HG03460 (cell line): ENCODE measurements at regions not wholly inside any gene's neighbourhood (a gene's known extent, or its start where the extent isn't known, plus 50 kb on each side); places are given as distances from the start of the nearest gene placed in this dataset.
"Not testable (repeated sequence)": the region's sequence is repeated elsewhere in the genome, so short reads cannot be mapped to it uniquely, and the experiment has no call there.

ENCODE experiments used
- ATAC-seq: cut with Tn5 transposase; IDR thresholded peaks from one replicate; pipeline ENCODE4 v1.9.1; 2021; ENCODE audit not compliant: unreplicated experiment

- ATAC-seq: no peak
Measured at GRCh38 chr2:147615726-147616125, 229.1 kb upstream of the ACVR2A start.

- ATAC-seq: no peak
Measured at GRCh38 chr2:147614979-147615470, 229.8 kb upstream of the ACVR2A start.

DNA sequence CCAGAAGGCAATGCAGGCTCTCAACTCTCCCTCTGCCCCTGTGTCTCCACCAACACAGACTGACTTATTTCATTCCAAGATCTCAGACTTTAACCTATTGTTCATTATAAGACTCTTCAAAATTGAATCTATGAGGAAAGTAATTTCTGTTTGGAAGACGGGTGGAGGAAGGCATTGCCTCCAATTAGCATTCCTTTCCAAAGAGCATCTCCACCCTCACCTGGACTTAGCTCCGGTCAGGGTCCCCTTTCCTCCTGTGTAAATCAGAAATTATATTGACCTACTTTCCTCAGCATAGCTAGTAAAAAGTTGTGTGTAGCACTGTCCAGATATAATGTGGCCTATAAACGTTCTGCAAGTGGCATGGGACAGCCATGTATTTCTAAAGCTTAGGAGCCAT, 230.4 kb upstream of the ACVR2A start:
- no peak for ATAC-seq

DNA sequence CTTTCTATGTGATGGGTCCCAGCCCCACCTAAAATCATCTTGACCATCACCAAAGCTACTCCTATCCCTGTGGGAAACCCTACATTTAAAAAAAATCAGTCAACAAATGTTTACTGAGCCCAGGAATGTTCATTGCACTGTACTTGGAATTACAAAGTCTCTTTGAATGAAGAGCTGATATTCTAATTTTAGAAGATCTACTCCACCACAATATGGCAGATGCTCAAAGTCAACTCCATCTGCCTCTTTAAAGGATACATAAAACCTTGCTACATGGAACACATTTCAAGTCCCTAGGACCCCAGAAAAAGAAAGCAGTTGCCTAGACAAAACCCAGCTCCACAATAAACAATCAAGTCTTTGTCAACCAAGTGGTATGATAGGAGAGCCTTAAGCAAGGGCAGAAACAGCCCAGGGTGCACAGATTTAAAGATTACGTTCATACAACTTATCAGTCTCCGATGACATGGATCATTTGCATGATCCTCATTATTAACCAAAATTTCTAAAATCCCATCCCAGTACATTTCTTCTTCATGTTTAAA, 234.3 kb upstream of the ACVR2A start:
- ATAC-seq: no peak

DNA sequence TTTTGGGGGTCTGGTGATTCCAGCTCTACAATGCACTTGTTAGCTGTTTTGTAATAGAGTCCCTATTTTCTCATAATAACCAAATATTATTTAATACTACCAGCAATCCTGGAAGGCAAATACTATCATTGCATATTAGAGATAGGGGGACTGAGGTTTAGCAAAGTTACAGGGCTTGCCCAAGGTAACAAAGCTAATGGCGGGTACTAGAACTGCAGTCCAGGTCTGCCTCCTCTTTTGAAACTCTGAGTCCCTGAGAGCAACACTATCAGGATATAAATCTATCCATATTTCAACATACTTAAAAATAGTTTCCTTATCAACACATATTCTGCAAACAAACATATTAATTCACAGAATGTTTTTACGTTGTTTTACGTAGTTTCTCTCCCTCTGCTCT, 235.5 kb upstream of the ACVR2A start:
- no peak for ATAC-seq

GRCh38 chr2:147607379-147607778, 237.4 kb upstream of the ACVR2A start:
- no peak for ATAC-seq

GRCh38 chr2:147603876-147604275, 241.0 kb upstream of the ACVR2A start:
- ATAC-seq: no peak

DNA sequence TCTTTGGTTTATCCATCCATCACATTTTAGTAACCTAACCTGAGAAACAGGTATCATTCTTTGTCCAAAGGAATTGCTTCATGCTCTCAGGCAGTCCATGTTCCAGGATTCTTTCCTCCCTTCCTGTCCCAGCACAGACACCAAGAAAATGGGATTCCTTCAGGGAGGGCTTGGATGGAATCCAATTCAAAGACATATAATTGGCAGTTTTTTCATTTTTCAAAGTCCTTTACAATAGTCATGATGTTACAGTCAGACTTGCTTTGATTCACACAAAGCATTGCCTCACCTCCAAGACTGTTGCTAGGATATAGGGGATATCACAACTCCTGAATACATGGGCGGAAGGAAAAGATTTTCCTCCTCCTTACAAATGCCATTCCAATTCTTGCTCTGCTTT, 241.4 kb upstream of the ACVR2A start:
- no peak for ATAC-seq

GRCh38 chr2:147600646-147601045, 244.2 kb upstream of the ACVR2A start:
- ATAC-seq: no peak

DNA sequence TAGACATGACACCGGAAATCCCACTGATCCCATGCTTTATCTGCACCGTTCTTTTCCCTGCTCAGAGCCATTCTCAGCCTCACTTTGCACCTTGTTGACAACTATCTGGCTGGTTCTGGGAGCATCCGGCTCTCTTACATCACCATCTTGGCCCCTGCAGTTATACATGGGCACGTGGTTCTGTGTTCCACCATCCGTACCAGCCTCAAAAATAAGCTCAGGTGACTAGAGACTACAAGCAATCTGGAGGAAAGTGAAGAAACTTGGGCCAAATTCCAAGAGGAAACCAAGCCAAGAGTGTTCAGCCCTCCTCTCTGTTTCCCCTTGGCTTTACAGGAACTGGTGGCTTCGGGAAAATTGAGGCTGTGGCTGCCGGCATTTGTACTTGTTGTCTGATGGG, 244.6 kb upstream of the ACVR2A start:
- ATAC-seq: no peak

DNA sequence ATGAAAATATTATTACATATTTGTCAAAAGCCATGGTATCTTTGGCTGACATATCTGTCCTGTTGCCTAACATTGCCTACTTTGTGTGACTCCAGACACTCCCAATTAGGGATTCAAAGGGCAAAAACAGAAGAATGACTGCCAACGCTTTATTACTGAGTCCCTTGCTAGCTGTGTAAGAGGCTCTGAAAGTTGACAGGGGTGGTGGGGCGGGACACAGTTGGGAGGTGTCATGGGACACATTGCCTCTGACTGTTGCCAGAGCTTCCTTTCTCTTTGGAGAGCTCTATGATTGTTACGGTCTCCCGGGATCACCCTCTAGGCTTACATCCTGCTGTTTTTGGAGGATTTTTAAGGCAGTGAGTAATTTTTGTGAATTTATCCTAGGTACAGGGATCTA, 249.6 kb upstream of the ACVR2A start:
- ATAC-seq: no peak

GRCh38 chr2:147594038-147594437, 250.8 kb upstream of the ACVR2A start:
- ATAC-seq: no peak

- not testable (repeated sequence) for ATAC-seq
Measured at GRCh38 chr2:147592784-147593183, 252.0 kb upstream of the ACVR2A start.

DNA sequence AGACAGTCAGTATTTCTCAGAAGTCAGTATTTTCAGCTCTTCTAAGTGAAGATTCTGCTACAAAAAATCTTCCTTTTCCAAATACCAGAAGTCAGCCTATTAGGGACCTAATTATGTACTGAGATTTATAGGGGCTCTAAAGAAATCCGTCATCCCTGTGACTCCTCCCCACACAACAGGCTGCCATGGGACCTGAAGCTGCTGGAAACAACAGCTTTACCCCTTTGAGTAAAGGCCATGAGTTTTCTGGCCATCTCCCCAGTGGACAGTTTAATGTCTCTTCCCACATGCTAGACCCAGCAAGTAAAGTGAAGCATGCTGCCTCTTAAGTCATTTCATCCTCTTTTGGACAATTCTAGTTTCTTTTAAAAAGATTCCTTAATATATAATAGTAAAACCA, 255.7 kb upstream of the ACVR2A start:
- ATAC-seq: no peak

- ATAC-seq: no peak
Measured at GRCh38 chr2:147588191-147588590, 256.6 kb upstream of the ACVR2A start.

DNA sequence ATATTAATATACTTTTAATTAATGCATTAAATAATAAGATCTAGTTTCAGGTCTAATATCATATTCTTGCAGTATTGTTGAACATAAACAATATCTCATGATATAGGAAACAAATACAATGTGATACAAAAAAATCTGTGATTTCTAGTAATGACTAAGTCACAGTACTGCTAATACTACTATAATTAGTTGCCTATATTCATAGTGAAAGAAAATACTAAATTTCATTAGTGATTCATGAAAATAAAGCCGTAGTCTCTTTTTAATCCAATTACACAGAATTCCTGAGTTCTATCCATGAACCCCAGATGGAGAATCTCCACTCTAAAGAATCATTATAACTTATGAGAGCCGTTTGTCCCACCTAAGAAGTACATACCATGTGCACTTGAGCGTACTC, 266.3 kb upstream of the ACVR2A start:
- ATAC-seq: no peak

DNA sequence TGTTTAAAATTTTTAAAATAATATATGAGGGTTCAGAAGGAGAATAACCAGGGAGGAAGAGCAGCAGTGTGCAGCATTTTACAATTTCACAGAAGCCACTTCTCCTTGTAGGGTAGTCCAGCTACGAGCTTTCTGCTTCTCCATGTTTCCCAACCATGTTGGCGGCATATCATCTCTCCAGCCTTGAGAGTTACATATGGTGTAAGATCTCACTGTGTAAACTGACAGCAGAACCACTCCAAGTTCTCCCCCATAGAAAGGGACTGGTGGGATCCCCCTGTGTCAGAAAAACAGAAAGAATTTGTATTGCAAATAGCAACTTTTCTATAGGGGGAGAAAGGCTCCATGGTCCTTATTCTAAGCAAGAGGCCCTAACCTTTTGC, 266.8 kb upstream of the ACVR2A start:
- no peak for ATAC-seq

DNA sequence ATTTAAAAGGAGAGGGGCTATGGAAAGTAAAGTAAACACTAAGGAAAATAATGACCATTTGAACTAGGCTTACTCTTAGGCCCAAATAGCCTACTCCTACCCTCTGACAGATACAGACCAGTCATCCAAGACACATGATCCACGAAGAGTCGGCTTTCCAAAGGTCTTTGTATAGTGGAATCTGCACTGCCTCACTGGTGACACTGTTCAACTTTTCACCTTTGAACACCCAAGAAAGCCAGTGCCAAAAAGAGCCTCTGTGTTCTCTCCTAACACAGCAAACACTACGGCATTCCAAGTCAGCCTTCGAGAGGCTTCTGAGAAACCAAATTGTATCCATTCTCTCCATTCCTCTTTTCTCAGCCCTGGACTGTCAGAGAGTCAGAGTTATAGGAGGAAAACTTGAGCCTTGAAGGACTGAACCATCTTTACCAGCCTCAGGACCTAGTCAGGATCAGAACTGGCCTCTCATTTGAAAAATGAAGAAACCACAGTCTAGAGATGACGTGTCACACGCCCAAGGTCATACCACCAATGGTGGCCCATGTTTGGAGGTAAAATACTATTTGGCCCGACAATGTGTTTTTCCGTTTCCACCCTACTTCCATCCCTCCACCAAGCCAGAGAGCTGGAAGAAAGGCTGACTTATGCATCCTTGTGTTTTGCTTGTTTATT, 267.4 kb upstream of the ACVR2A start:
- no peak for ATAC-seq

DNA sequence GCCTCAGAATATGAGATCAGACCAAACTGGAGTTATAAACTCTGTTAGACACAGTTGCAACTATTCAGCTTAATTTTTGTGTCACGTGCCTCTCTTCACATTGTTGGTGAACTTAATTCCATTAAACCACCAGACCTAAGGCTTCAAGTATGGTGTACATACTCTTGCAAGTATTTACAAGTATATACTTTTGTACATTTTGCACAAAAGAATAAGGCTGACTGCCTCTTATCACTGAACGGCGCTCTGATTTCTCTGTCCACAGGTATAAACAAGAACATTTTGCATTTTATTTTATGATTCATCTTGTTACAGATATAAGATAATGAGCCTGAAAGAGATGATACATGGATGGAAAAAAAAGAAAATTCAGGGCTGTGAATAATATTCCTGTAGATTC, 269.7 kb upstream of the ACVR2A start:
- no peak for ATAC-seq

DNA sequence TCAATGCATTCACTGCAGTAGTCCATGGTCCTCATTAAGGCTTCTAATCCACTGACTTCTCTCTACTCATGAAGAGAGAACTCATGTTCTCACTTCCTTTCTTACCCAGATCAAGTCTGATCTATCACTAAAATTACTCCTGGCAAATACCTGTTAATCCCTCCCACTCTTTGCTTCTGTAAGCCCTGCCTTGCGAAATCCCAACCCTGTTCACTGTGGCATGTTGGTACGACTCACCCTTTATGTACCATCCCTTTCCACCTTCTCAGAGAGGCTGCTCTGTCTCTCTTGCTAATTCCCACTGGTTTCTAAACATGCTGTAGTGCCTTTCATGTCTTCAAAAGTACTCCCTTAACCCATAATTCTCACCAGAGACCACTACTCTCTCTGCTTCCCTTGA, 272.2 kb upstream of the ACVR2A start:
- ATAC-seq: no peak

GRCh38 chr2:147569426-147569825, 275.4 kb upstream of the ACVR2A start:
- ATAC-seq: no peak

GRCh38 chr2:147568109-147568508, 276.7 kb upstream of the ACVR2A start:
- no peak for ATAC-seq

- ATAC-seq: no peak
Measured at GRCh38 chr2:147567136-147567535, 277.7 kb upstream of the ACVR2A start.
